ENCODE measurements at regions not wholly inside any gene's neighbourhood (a gene's known extent, or its start where the extent isn't known, plus 50 kb on each side); places are given as distances from the start of the nearest gene placed in this dataset.

GRCh38 chr12:59196989-59197388, 276.7 kb upstream of the LRIG3 start:
- TF ChIP-seq CTCF (IDR thresholded peaks at IDR 0.05; ENCODE audit: extremely low read depth, low read depth, low read length) = no peak
- H4K20me1 ChIP-seq (ENCODE audit: insufficient read depth, low read length) = no peaks in the 10 kb centered on the region
- DNase-seq (ENCODE audit: insufficient read length, low spot score, missing footprints) = no peak
- no peaks in the 10 kb centered on the region for H3K27me3 ChIP-seq (ENCODE audit: insufficient read depth, low read length)
- H2AFZ ChIP-seq (ENCODE audit: low read length) = no peak overlapping the region
- no peak overlapping the region for H3K4me3 ChIP-seq (ENCODE audit: insufficient read depth, low read length)
- H3K9me3 ChIP-seq (ENCODE audit: low read depth, low read length) = no peaks in the 10 kb centered on the region
- no peak overlapping the region for H3K27ac ChIP-seq (ENCODE audit: low read depth, low read length)
- no peaks in the 10 kb centered on the region for H3K36me3 ChIP-seq (ENCODE audit: insufficient read depth, low read length)
- H3K4me2 ChIP-seq (ENCODE audit: insufficient read depth, low read length) = no peak overlapping the region
- no peaks in the 10 kb centered on the region for H3K79me2 ChIP-seq (ENCODE audit: insufficient read depth, low read length)
- H3K4me1 ChIP-seq (ENCODE audit: insufficient read depth, low read length) = no peaks in the 10 kb centered on the region

- Histone ChIP-seq H3K27ac (ENCODE audit: low read depth, low read length) (no peak overlapping the region), H3K9me3 (ENCODE audit: low read depth, low read length) (no peaks in the 10 kb centered on the region), H3K27me3 (ENCODE audit: insufficient read depth, low read length) (no peaks in the 10 kb centered on the region), H3K4me1 (ENCODE audit: insufficient read depth, low read length) (no peaks in the 10 kb centered on the region), H3K36me3 (ENCODE audit: insufficient read depth, low read length) (no peaks in the 10 kb centered on the region), H3K79me2 (ENCODE audit: insufficient read depth, low read length) (no peaks in the 10 kb centered on the region), H2AFZ (ENCODE audit: low read length) (no peak overlapping the region), H4K20me1 (ENCODE audit: insufficient read depth, low read length) (no peaks in the 10 kb centered on the region), H3K4me3 (ENCODE audit: insufficient read depth, low read length) (no peak overlapping the region), H3K4me2 (ENCODE audit: insufficient read depth, low read length) (no peak overlapping the region)
- no peak for TF ChIP-seq CTCF (IDR thresholded peaks at IDR 0.05; ENCODE audit: extremely low read depth, low read depth, low read length)
- no peak for DNase-seq (ENCODE audit: insufficient read length, low spot score, missing footprints)
Observed at GRCh38 chr12:59194794-59195193, 274.5 kb upstream of the LRIG3 start.

- no peak overlapping the region for H3K4me3 ChIP-seq (ENCODE audit: insufficient read depth, low read length)
- no peaks in the 10 kb centered on the region for H3K9me3 ChIP-seq (ENCODE audit: low read depth, low read length)
- no peak overlapping the region for H3K27ac ChIP-seq (ENCODE audit: low read depth, low read length)
- no peaks in the 10 kb centered on the region for H4K20me1 ChIP-seq (ENCODE audit: insufficient read depth, low read length)
- no peaks in the 10 kb centered on the region for H3K27me3 ChIP-seq (ENCODE audit: insufficient read depth, low read length)
- H3K4me2 ChIP-seq (ENCODE audit: insufficient read depth, low read length) = no peak overlapping the region
- TF ChIP-seq CTCF (IDR thresholded peaks at IDR 0.05; ENCODE audit: extremely low read depth, low read depth, low read length) = no peak
- no peak overlapping the region for H2AFZ ChIP-seq (ENCODE audit: low read length)
- no peak for DNase-seq (ENCODE audit: insufficient read length, low spot score, missing footprints)
- no peaks in the 10 kb centered on the region for H3K4me1 ChIP-seq (ENCODE audit: insufficient read depth, low read length)
- no peaks in the 10 kb centered on the region for H3K79me2 ChIP-seq (ENCODE audit: insufficient read depth, low read length)
- no peaks in the 10 kb centered on the region for H3K36me3 ChIP-seq (ENCODE audit: insufficient read depth, low read length)
Observed at GRCh38 chr12:59193476-59194050, 273.3 kb upstream of the LRIG3 start.

GRCh38 chr12:59191372-59191771, 271.1 kb upstream of the LRIG3 start:
- Histone ChIP-seq H3K9me3 (ENCODE audit: low read depth, low read length) (no peaks in the 10 kb centered on the region), H3K4me1 (ENCODE audit: insufficient read depth, low read length) (no peaks in the 10 kb centered on the region), H3K27me3 (ENCODE audit: insufficient read depth, low read length) (no peaks in the 10 kb centered on the region), H3K27ac (ENCODE audit: low read depth, low read length) (no peak overlapping the region), H2AFZ (ENCODE audit: low read length) (no peak overlapping the region), H3K4me2 (ENCODE audit: insufficient read depth, low read length) (no peak overlapping the region), H3K79me2 (ENCODE audit: insufficient read depth, low read length) (no peaks in the 10 kb centered on the region), H3K4me3 (ENCODE audit: insufficient read depth, low read length) (no peak overlapping the region), H4K20me1 (ENCODE audit: insufficient read depth, low read length) (no peaks in the 10 kb centered on the region), H3K36me3 (ENCODE audit: insufficient read depth, low read length) (no peaks in the 10 kb centered on the region)
- DNase-seq (ENCODE audit: insufficient read length, low spot score, missing footprints) = no peak
- TF ChIP-seq CTCF (IDR thresholded peaks at IDR 0.05; ENCODE audit: extremely low read depth, low read depth, low read length) = no peak

All from osteoblast (primary cell).